Spleen (tissue), 11 donors: ENCODE measurements at regions not wholly inside any gene's neighbourhood (a gene's known extent, or its start where the extent isn't known, plus 50 kb on each side); places are given as distances from the start of the nearest gene placed in this dataset.

Experiments
- DNase-seq: peaks from one replicate; pipeline ENCODE4 v3.0.0-alpha.2; 2020
- H3K27ac ChIP-seq, 8 donors: fragments of 200-600 bp; sonication (generic) in 7 of 8; 1 replicate in 4 of 8; 2 replicates in 4 of 8; pipeline versions ENCODE4 v1.5.0 to v1.8.0; 2016 to 2021; ENCODE audit warnings: inconsistent platforms in 4 of 8, mild to moderate bottlenecking in 4 of 8, moderate library complexity in 1 of 8
- H3K27me3 ChIP-seq, 7 donors: fragments of 200-600 bp; sonication (generic) in 6 of 7; replicated peaks in 1 of 7; 1 replicate in 4 of 7; 2 replicates in 3 of 7; pipeline versions ENCODE4 v1.5.0 to v1.8.0; 2016 to 2021; ENCODE audit warnings: inconsistent platforms in 3 of 7, mild to moderate bottlenecking in 1 of 7
- H3K36me3 ChIP-seq, 6 donors: fragments of 200-600 bp; sonication (generic) in 5 of 6; 1 replicate in 4 of 6; 2 replicates in 2 of 6; pipeline versions ENCODE4 v1.5.0 to v1.8.0; 2016 to 2021; ENCODE audit warnings: inconsistent platforms in 2 of 6
- H3K4me1 ChIP-seq, 6 donors: fragments of 200-600 bp; sonication (generic) in 5 of 6; 1 replicate in 3 of 6; 2 replicates in 3 of 6; pipeline versions ENCODE4 v1.5.0 to v1.8.0; 2016 to 2021; ENCODE audit warnings: inconsistent platforms in 3 of 6
- H3K4me3 ChIP-seq, 8 donors: fragments of 200-600 bp; sonication (generic) in 7 of 8; 1 replicate in 4 of 8; 2 replicates in 4 of 8; pipeline versions ENCODE4 v1.5.0 to v1.8.0; 2016 to 2021; ENCODE audit warnings: inconsistent platforms in 4 of 8, mild to moderate bottlenecking in 4 of 8, moderate library complexity in 2 of 8
- H3K9me3 ChIP-seq, 8 donors: fragments of 200-600 bp; sonication (generic) in 7 of 8; 1 replicate in 4 of 8; 2 replicates in 4 of 8; pipeline versions ENCODE4 v1.5.0 to v1.8.0; 2016 to 2021; ENCODE audit warnings: inconsistent platforms in 4 of 8
- CTCF ChIP-seq, 11 experiments: fragments of 200-600 bp in 7 of 11; fragments of 450-650 bp in 4 of 11; sonication (generic) in 4 of 11; IDR thresholded peaks in 8 of 11; conservative IDR thresholded peaks in 3 of 11; 1 replicate in 7 of 11; 2 replicates in 4 of 11; pipeline versions ENCODE4 v1.4.0 to v1.8.0; 2016 to 2021; ENCODE audit warnings: antibody characterized with exemption in 11 of 11, inconsistent platforms in 4 of 11, mild to moderate bottlenecking in 1 of 11
- POLR2A ChIP-seq, 3 donors: fragments of 450-650 bp; IDR thresholded peaks; one replicate each; pipeline ENCODE4 v1.5.1; 2017; ENCODE audit warnings: antibody characterized with exemption in 3 of 3, mild to moderate bottlenecking in 1 of 3
- POLR2AphosphoS5 ChIP-seq, 3 donors: sonication (generic); formaldehyde crosslinking; IDR thresholded peaks; one replicate each; pipeline ENCODE4 v1.5.1; 2017; ENCODE audit warnings: antibody characterized with exemption in 3 of 3
- WGBS, 5 donors: extraction: QIAGEN DNeasy Blood & Tissue Kit in 3 of 5; methylation state at CpG; one replicate each; pipeline versions ENCODE4 v1.1.5 to v1.1.7; 2013 to 2018; 5-methylcytosine and 5-hydroxymethylcytosine counted together
- intact Hi-C: fragments of 100-400 bp; cut with DNase I; formaldehyde crosslinking; loops from one replicate; pipeline ENCODE4 v1.15.0; 2023; ENCODE audit warnings: low total_unique reads
- donor health status: healthy with polysubstance abuse.
- donor health status: DM: no; HTN: no; CAD: no; lungs with moderate emphysema.
- donor health status: DM: no; HTN: no; CAD: no.
- donor health status: Bipolar disorder and iron deficiency.
- donor health status: healthy.
- donor health status: DM: no; HTN: no; CAD: no.
- donor health status: DM: yes; HTN: yes; CAD: no.

DNA sequence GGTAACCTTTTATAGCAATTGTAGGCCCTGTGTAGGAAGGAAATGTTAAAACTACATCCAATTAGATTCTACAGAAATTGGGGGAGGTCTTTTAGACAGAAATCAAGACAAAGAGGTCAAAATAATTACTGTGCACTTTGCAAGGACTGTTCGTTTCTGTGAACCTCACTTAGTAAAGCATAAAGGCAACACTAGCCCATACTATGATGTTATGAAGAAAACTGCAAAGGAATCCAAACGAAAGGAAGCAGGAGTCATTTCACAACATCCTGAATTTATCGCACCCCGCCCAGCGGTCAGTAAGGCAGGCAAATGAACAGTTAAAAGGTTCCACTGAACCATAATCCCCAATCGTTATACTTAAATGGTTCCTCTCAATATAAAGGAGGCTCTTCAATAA lies 429.5 kb upstream of the ARID1B start:
- TF ChIP-seq CTCF (IDR thresholded peaks at IDR 0.05 in 8 of 11, conservative IDR thresholded peaks at IDR 0.05 in 3 of 11) (no peak), POLR2AphosphoS5 (IDR thresholded peaks at IDR 0.05) (no peak), POLR2A (IDR thresholded peaks at IDR 0.05) (no peak)
- H3K4me3 ChIP-seq: peak overlapping the region in 1 of 8 donors; percentile 15
- peaks cover 0 to 10% (median 0%) of the 10 kb centered on the region in 6 donors for H3K4me1 ChIP-seq
- H3K27me3 ChIP-seq: no peaks in the 10 kb centered on the region
- intact Hi-C loops: no loop called here
- no peak for DNase-seq
- peak overlapping the region in 2 of 8 donors; percentile 31 to 47 for H3K27ac ChIP-seq
- H3K36me3 ChIP-seq: no peaks in the 10 kb centered on the region
- WGBS, 5 donors: 19 to 37% (median 28%) methylated on average over 6 of the region's 6 CpGs
- no peaks in the 10 kb centered on the region for H3K9me3 ChIP-seq

DNA sequence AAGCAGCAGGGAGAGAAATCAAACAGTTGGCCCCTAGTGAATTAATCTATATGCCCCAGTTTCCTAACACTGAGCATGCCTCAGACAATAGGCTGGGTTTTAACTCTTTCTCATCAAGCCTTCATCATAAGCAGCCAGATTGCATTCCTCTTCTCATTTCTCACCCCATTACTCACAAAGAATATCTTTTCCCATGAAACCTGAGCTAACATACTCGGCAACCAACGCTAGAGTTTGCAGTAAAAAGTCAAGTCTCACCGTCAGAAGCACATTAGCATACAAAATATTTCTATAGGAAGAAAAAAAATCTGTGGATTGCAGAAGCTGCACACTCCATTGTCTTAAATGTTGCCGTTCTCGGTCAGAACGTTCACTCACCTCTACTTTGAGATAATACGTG lies 429.9 kb upstream of the ARID1B start:
- 45 to 67% (median 59%) methylated on average over 7 of the region's 7 CpGs for WGBS, 5 donors
- TF ChIP-seq POLR2AphosphoS5 (IDR thresholded peaks at IDR 0.05): no peak
- no peak for TF ChIP-seq CTCF (IDR thresholded peaks at IDR 0.05 in 8 of 11, conservative IDR thresholded peaks at IDR 0.05 in 3 of 11)
- no peak for TF ChIP-seq POLR2A (IDR thresholded peaks at IDR 0.05)
- Histone ChIP-seq H3K4me1 (peaks cover 0 to 10% (median 0%) of the 10 kb centered on the region in 6 donors), H3K4me3 (no peak overlapping the region), H3K9me3 (no peaks in the 10 kb centered on the region), H3K27me3 (no peaks in the 10 kb centered on the region), H3K27ac (peak overlapping the region in 2 of 8 donors; percentile 31 to 47), H3K36me3 (no peaks in the 10 kb centered on the region)
- intact Hi-C loops: no loop called here
- DNase-seq: no peak

DNA sequence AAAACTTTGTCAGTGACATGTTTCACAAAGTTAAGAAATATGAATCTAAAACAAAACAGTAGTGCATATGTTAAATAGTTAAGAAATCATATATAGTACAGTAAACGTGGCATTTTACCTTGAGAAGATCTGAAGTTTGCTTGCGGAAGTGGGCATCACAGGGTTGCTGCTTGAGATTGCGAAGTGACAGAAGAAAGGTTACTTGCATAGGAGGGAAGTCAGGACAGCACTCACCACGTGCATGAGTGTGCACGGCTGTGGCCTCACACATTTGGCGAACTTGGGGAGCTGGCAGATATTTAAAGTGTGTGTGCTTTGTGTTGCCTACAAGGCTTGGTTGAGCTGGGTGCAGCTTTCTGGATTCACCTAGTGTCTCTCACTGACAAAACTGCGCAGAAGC lies 431.5 kb upstream of the ARID1B start:
- DNase-seq: no peak
- intact Hi-C loops: no loop called here

GRCh38 chr6:156344491-156344890 lies 432.7 kb upstream of the ARID1B start:
- 56 to 75% (median 62%) methylated on average over 2 of the region's 2 CpGs for WGBS, 5 donors
- H3K27me3 ChIP-seq: no peaks in the 10 kb centered on the region
- no peaks in the 10 kb centered on the region for H3K36me3 ChIP-seq
- no peak for DNase-seq
- peaks cover 0 to 10% (median 0%) of the 10 kb centered on the region in 6 donors for H3K4me1 ChIP-seq
- no peak overlapping the region for H3K4me3 ChIP-seq
- intact Hi-C loops: no loop called here
- no peak overlapping the region for H3K27ac ChIP-seq
- TF ChIP-seq POLR2A (IDR thresholded peaks at IDR 0.05) (no peak), POLR2AphosphoS5 (IDR thresholded peaks at IDR 0.05) (no peak), CTCF (IDR thresholded peaks at IDR 0.05 in 8 of 11, conservative IDR thresholded peaks at IDR 0.05 in 3 of 11) (no peak)
- no peaks in the 10 kb centered on the region for H3K9me3 ChIP-seq

More for the DNA sequence above, 431.5 kb upstream of the ARID1B start:
- Histone ChIP-seq H3K27me3 (no peaks in the 10 kb centered on the region), H3K27ac (no peak overlapping the region), H3K36me3 (no peaks in the 10 kb centered on the region), H3K4me1 (peaks cover 0 to 10% (median 0%) of the 10 kb centered on the region in 6 donors), H3K4me3 (no peak overlapping the region), H3K9me3 (no peaks in the 10 kb centered on the region)
- 51 to 73% (median 66%) methylated on average over 7 of the region's 7 CpGs for WGBS, 5 donors
- TF ChIP-seq CTCF (IDR thresholded peaks at IDR 0.05 in 8 of 11, conservative IDR thresholded peaks at IDR 0.05 in 3 of 11): no peak
- TF ChIP-seq POLR2A (IDR thresholded peaks at IDR 0.05): no peak
- no peak for TF ChIP-seq POLR2AphosphoS5 (IDR thresholded peaks at IDR 0.05)
